HCEC 1CT (cell line): ENCODE measurements at regions not wholly inside any gene's neighbourhood (a gene's known extent, or its start where the extent isn't known, plus 50 kb on each side); places are given as distances from the start of the nearest gene placed in this dataset.
"Not testable (repeated sequence)": the region's sequence is repeated elsewhere in the genome, so short reads cannot be mapped to it uniquely, and the experiment has no call there.

Source experiments
- DNase-seq: peaks from one replicate; pipeline ENCODE4 v3.0.0-alpha.2; 2017

DNA sequence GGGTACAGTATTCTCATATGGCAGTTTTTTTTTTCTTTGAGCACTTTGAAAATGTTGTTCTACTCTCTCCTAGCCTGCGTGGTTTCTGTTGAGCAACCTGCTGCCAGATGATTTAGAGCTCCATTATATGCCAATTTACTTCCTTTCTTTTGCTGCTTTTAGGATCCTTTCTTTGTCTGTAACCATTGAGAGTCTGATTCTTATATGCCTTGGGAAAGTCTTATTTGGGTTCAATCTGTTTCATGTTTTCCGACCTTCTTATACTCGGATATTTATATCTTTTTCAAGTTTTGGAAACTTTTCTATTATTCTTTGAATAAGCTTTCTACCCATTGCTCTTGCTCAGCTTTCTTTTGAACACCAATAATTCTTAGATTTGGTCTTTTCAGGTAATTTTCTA is 138.1 kb upstream of the RAG2 start:
- no peak for DNase-seq

DNA sequence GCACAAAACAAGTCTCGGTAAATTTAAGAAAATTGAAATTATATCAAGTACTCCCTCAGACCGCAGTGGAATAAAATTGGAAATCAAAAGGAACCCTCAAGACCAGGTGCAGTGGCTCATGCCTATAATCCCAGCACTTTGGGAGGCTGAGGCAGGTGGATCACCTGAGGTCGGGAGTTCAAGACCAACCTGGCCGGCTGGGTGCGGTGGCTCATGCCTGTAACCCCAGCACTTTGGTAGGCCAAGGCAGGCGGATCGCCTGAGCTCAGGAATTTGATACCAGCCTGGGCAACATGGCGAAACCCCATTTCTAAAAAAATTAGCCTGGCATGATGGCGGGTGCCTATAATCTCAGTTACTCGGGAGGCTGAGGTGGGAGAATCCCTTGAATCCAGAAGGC is 135.7 kb upstream of the RAG2 start:
- not testable (repeated sequence) for DNase-seq

DNA sequence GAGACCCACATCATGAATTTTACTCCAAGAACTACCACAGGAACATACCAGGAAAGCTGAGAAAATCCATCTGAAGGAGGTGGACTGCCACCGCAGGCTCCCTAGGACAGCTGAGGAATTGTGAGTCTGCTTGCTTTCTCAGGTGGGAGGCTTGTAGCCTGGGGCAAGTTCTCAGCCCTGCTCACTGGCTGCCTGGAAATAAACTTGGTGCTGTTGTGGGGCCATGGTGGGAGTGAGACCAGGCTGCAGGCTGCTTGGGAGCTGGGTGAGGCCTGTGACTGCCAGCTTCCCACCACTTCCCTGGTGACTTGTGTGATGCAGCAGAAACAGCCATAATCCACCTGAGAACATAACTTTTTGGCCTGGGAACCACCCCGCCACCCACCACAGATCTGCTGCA is 132.7 kb upstream of the RAG2 start:
- DNase-seq: no peak

DNA sequence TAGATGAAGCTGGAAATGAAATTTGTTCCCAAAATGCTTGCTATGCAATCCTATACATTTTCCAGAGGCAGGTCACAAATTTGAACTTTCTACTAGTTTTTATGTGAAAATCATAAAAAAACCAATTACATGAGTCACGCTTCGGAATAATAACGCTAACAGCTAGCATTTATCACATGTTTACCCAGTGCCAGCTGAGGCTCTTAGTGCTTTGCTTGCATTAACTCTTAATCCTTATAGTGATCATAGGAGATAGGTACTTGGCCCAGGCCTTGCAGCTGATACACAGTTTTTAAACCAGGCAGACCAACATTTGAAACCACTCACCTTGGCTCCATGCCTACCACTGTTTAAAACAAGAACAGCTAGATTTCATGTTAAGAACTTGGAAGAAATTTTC is 131.8 kb upstream of the RAG2 start:
- no peak for DNase-seq

DNA sequence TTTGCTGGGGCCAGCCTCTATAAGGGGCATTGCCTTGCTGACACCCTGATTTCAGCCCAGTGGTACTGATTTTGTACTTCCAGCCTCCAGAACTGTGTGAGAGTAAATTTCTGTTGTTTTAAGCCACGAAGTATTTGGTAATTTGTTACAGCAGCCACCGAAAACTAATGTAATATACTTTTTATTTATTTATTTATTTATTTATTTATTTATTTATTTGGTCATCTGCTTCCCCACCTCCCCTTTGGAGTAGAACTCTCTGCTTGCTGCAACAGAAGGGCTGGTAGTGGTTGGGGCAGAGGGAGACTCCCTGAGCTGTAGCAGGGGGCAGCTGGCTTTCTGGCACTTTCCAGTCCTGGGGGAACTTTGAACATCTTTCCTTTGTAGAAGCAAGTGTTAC is 128.4 kb upstream of the RAG2 start:
- DNase-seq: no peak

DNA sequence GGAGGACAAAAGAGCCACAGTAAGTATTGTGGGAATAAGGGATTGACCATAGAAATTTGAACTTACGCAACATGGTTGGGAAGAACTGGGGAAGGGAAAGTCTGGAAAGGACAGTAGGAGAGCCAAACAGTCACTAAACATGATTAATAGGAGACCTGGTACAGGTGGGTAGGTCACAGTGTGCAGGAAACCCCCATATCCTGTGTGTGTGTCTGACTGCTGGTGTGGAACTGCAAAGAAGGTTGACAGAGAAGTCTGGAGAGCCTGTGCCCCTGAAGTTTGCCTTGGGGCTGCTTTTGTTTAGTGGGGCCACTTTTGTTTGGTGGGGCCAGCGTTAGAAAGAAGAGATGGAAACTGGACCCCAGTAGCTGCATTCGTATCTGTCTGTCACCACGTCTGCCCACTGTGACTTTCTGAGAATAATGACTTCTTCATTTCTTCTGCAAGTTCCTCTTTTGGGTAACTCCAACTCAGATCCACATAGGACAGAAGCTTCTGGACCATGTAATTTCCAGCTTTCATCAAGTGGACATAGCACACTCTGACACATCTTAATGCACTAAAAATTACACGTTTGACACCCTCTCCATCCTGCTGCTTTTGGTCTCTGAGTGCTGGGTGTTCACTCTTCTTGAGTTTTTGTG is 126.8 kb upstream of the RAG2 start:
- no peak for DNase-seq

DNA sequence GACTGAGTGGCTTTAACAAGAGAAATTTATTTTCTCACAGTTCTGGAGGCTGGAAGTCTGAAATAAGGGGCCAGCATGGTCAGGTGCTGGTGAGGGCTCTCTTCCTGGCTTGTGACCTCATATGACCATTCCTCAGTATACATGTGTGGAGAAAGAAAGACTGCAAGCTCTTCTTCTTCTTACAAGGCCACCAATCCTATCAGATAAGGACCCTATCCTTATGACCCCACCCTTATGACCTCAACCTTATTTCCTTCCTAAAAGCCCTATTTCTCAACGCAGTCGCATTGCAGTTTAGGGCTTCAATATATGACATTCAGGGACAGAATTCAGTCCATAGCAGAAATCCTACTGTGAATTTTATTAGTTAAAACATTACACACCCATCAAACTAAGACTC is 124.4 kb upstream of the RAG2 start:
- DNase-seq: no peak

DNA sequence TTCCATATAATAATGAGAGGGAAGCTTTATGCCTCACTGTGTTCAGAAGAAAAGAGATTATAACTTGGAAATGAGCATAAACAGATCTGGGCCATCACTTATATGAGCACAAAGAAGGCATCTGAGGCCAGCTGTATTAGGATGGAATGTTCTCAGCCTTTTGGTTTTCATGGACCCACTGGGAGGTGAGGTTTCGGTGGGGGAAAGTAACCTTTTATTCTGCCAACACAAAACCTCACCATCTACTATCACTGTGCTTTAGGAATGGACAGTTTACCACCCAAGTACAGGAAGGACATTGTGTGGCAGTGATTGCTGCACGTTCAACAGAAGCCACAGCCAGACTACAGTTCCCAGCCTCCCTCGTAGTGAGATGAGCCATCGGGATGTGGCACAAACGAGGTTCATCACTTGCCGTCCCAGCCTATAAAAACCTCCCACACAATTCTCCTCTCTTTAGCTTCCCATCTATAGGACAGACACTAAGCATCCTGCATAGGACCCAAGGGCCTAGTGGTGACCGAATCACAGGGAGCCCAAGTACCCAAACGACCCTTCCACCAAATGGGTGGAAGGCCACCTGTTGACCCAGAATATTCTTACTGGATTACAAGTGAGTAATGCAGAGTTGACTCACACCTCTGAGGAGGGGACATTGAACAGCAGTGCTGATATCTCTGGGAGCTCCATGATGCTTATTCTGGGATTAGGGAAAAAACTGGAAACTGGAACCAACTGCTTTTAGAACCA is 121.5 kb upstream of the RAG2 start:
- DNase-seq: no peak

DNA sequence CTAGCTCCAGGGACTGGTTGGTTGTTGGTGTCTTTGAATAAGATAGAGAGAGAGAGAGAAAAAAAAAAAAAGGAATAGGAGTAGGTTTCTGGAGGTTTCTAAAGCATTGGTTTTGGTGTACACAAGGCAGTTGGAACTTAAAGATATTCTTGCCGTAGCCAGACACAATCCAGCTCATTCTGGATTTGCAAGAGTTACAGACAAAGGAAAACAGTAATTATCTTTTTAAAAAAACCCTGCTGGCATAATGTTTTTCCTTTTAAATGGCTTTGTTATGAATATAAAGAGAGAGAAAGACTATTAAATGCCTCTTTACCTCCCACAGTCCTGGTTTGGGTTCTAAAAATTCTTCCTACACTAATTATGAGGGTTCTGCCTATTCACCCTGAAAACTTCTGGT is 120.4 kb upstream of the RAG2 start:
- DNase-seq: no peak

DNA sequence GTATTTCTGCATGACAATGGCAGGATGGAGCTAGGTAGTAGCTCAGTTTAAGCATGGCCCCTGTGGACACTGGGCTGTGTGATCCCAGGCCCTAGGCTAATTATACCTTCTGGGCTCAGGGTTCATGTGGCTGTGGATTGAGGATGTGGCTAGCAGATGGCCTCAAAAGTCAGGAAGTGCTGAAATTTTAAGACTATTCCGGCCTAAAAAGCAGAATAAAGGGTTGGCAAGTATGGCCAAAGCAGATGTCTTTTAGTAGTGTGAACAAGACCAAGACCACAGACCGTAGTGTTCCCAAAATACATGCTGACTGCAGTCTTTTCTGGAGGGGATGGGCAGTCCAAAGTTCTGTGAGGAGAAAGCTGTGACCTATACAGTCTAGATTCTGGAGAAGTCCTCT is 115.7 kb upstream of the RAG2 start:
- DNase-seq: no peak

DNA sequence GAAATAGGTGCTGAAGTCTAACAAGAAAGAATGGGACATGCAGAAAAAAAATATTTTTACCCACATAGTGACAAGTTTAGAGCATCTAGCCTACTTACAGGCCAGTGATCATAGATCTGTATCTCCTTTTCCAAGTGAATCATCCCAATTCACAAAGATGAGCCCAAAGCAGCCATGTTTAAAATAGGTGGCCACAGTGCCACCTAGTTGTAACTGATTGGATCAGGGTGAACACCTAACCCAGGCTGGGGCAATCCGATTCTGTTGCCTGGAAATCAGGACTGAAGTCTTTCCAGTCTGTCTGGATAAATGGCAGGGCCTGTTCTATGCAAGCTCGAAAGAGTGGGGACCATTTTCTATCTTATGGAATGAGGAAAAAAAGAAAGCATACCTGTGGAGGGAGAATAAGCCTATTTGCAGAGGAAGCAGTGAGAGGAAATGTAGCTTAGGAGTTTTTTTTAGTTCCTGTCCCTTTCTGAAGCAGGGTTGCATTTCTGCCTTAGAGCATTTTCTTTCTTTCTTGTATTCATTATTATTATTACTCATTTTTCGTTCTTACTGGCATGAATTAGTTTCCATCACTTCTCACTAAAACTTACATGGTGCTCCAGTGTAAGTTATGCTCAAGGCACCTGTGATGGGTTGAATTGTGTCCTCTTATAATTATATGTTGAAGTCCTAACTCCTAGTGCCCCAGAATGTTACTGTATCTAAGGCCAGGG is 113.2 kb upstream of the RAG2 start:
- no peak for DNase-seq
